PC-3 (cell line): ENCODE measurements at regions not wholly inside any gene's neighbourhood (a gene's known extent, or its start where the extent isn't known, plus 50 kb on each side); places are given as distances from the start of the nearest gene placed in this dataset.

ENCODE experiments used
- ATAC-seq: fragments of 200-7000 bp; cut with Tn5 transposase; 2 replicates; pipeline ENCODE4 v1.9.1; 2020; ENCODE audit warnings: mild to moderate bottlenecking, moderate library complexity
- BruUV-seq: library from RNA; stranded (reverse); fragments of 400-500 nt; replicated peaks from 2 replicates; lab custom pipeline; 2021; lab: Mats Ljungman, UMichigan
- CTCF ChIA-PET: fragments of 300-600 bp; sonication (Branson Sonifier 250); formaldehyde crosslinking; loops from one replicate; lab custom pipeline; 2022; ENCODE audit warnings: antibody characterized with exemption; lab: Charles Lee
- POLR2A ChIA-PET: fragments of 300-600 bp; sonication (Branson Sonifier 250); formaldehyde crosslinking; loops from one replicate; lab custom pipeline; 2022; ENCODE audit warnings: antibody characterized with exemption; ENCODE audit not compliant: unreplicated experiment; lab: Charles Lee
- DNase-seq: peaks from one replicate; pipeline ENCODE4 v3.0.0-alpha.2; 2015
- H2AFZ ChIP-seq: fragments of 300-600 bp; sonication (generic); 2 replicates; pipeline ENCODE4 v1.6.0; 2016; ENCODE audit warnings: antibody characterized with exemption, low read length
- H3F3A ChIP-seq: fragments of 300-600 bp; sonication (generic); one replicate; pipeline ENCODE4 v1.6.0; 2017; ENCODE audit warnings: antibody characterized with exemption, low read length, control low read depth, mild to moderate bottlenecking; ENCODE audit not compliant: unreplicated experiment
- H3K27ac ChIP-seq: fragments of 300-600 bp; sonication (generic); 2 replicates; pipeline ENCODE4 v1.5.1; 2016; ENCODE audit warnings: mild to moderate bottlenecking, low read length
- H3K27me3 ChIP-seq: fragments of 300-600 bp; sonication (generic); 2 replicates; pipeline ENCODE4 v1.6.1; 2016; ENCODE audit warnings: low read length, mixed read lengths
- H3K36me3 ChIP-seq: fragments of 300-600 bp; sonication (generic); 2 replicates; pipeline ENCODE4 v1.6.1; 2016; ENCODE audit warnings: low read depth, mixed run types, low read length, mixed read lengths
- H3K4me1 ChIP-seq: fragments of 300-600 bp; sonication (generic); 2 replicates; pipeline ENCODE4 v1.5.1; 2016; ENCODE audit warnings: low read length; ENCODE audit not compliant: insufficient read depth
- H3K4me2 ChIP-seq: fragments of 300-600 bp; sonication (generic); 2 replicates; pipeline ENCODE4 v1.6.0; 2016; ENCODE audit warnings: low read length
- H3K4me3 ChIP-seq: fragments of 300-600 bp; sonication (generic); 2 replicates; pipeline ENCODE4 v1.5.1; 2016; ENCODE audit warnings: mild to moderate bottlenecking, low read length, mixed read lengths
- H3K79me2 ChIP-seq: fragments of 300-600 bp; sonication (generic); 2 replicates; pipeline ENCODE4 v1.6.1; 2017; ENCODE audit warnings: low read length, mixed read lengths
- H3K9ac ChIP-seq: fragments of 300-600 bp; sonication (generic); 2 replicates; pipeline ENCODE4 v1.6.0; 2016; ENCODE audit warnings: mild to moderate bottlenecking, low read length
- H3K9me2 ChIP-seq: fragments of 300-600 bp; sonication (generic); replicated peaks from 2 replicates; pipeline ENCODE4 v1.6.1; 2016; ENCODE audit warnings: mixed run types, low read length, mixed read lengths
- H3K9me3 ChIP-seq: fragments of 300-600 bp; sonication (generic); 2 replicates; pipeline ENCODE4 v1.6.1; 2016; ENCODE audit warnings: low read length, mixed read lengths
- H4K20me1 ChIP-seq: fragments of 300-600 bp; sonication (generic); 2 replicates; pipeline ENCODE4 v1.6.1; 2016; ENCODE audit warnings: low read length, mixed read lengths
- EZH2 ChIP-seq: fragments of 300-600 bp; sonication (generic); IDR thresholded peaks from one replicate; pipeline ENCODE4 v1.6.1; 2017; ENCODE audit warnings: antibody characterized with exemption, mild to moderate bottlenecking, low read length; ENCODE audit not compliant: unreplicated experiment
- EZH2phosphoT487 ChIP-seq: fragments of 300-600 bp; sonication (generic); IDR thresholded peaks from 2 replicates; pipeline ENCODE4 v1.6.1; 2018; ENCODE audit warnings: mild to moderate bottlenecking, antibody characterized with exemption, low read length, borderline replicate concordance
- intact Hi-C: fragments of 100-400 bp; cut with micrococcal nuclease; formaldehyde crosslinking; loops from 2 replicates; pipeline ENCODE4 v1.9.0; 2023
- TF ChIP-seq, protein P1 (sequence below): fragments of 300-600 bp; sonication (generic); conservative IDR thresholded peaks from 2 replicates; pipeline ENCODE4 v1.5.1; 2017; ENCODE audit warnings: antibody characterized with exemption, low read depth, mild to moderate bottlenecking, low read length

DNA sequence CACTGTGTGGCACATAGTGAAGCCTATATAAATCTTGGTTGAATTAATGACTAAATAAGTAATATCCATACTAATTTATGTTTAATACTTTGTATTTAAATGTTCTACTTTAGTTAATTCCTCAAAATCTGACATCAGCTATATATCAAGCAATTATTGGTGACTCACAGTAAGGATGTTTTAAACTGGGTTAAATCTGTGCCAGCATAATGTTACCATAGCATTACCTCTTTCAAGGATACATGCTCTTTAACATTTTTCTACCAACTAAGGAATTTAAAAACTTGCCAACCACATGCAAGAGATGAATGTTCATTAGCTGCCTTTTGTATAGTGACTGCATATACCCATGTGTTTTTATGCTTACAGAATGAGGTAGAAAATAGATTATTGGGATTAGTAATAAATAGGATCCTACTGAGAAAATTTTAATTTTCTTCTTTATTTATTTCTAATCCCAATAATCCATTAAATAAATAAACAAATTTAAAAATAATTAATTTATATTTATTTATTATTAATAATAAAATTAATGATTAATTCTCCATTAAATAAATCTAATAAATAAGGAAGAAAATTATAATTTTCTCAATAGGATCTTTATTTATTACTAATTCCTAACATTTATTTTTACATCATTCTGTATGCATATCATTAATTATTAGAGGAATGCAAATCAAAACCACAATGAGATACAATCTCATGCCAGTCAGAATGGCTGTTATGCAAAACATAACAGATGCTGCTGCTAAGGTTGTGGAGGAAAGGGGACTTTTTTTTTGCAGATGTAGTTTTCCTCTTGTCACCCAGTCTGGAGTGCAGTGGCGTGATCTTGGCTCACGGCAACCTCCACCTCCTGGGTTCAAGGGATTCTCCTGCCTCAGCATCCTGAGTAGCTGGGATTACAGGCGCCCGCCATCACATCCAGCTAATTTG is 410.7 kb upstream of the DSEL start:
- POLR2A ChIA-PET, result no interaction called here

DNA sequence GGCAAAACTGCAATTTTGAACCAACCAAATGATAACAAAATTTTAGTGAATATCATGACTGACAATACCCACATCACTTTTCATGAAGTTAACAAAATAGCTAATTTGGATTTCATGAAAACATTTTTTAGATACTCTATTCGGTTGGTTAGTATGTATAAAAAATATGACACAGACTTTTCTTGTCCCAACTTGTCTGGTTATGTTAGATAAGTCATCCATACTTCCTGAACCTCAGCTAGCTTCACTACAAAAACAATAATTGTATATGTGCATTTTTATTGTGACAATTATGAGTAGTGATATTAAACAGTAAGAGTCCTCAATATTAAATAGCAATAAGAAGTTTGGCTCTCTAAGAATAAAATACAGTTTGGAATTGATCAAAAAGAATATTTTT is 408.1 kb upstream of the DSEL start:
- Histone ChIP-seq H4K20me1 (no peaks in the 10 kb centered on the region), H3K79me2 (no peaks in the 10 kb centered on the region), H3F3A (no peaks in the 10 kb centered on the region), H3K4me1 (0 out of 2 replicates have a peak, but pooled peaks cover 2% of the 10 kb centered on the region), H3K9me2 (no peaks in the 10 kb centered on the region), H3K9ac (no peak overlapping the region), H3K36me3 (no peaks in the 10 kb centered on the region), H3K4me3 (no peak overlapping the region), H3K27ac (no peak overlapping the region), H3K4me2 (no peak overlapping the region), H3K27me3 (no peaks in the 10 kb centered on the region), H3K9me3 (no peaks in the 10 kb centered on the region), H2AFZ (no peak overlapping the region)
- DNase-seq, result no peak
- no peak for ATAC-seq
- no peak for TF ChIP-seq EZH2phosphoT487
- TF ChIP-seq EZH2, result no peak
- TF ChIP-seq, protein P1, sequence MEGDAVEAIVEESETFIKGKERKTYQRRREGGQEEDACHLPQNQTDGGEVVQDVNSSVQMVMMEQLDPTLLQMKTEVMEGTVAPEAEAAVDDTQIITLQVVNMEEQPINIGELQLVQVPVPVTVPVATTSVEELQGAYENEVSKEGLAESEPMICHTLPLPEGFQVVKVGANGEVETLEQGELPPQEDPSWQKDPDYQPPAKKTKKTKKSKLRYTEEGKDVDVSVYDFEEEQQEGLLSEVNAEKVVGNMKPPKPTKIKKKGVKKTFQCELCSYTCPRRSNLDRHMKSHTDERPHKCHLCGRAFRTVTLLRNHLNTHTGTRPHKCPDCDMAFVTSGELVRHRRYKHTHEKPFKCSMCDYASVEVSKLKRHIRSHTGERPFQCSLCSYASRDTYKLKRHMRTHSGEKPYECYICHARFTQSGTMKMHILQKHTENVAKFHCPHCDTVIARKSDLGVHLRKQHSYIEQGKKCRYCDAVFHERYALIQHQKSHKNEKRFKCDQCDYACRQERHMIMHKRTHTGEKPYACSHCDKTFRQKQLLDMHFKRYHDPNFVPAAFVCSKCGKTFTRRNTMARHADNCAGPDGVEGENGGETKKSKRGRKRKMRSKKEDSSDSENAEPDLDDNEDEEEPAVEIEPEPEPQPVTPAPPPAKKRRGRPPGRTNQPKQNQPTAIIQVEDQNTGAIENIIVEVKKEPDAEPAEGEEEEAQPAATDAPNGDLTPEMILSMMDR, result no peak
- BruUV-seq, result no TSS peak
- intact Hi-C loops, result no loop called here
- ChIA-PET POLR2A (no interaction called here), CTCF (no interaction called here)

More for the DNA sequence above, 410.7 kb upstream of the DSEL start:
- no peak overlapping the region for H3K4me3 ChIP-seq
- ATAC-seq (no peak), DNase-seq (no peak)
- no peaks in the 10 kb centered on the region for H3K79me2 ChIP-seq
- no peak overlapping the region for H2AFZ ChIP-seq
- no peaks in the 10 kb centered on the region for H3F3A ChIP-seq
- no peak overlapping the region for H3K27ac ChIP-seq
- H3K9ac ChIP-seq, result no peak overlapping the region
- no peaks in the 10 kb centered on the region for H3K9me3 ChIP-seq
- no peak overlapping the region for H3K4me2 ChIP-seq
- TF ChIP-seq EZH2phosphoT487 (no peak), EZH2 (no peak)
- TF ChIP-seq, protein P1, result no peak
- intact Hi-C loops, result no loop called here
- no peaks in the 10 kb centered on the region for H3K9me2 ChIP-seq
- BruUV-seq, result no TSS peak
- H3K27me3 ChIP-seq, result no peaks in the 10 kb centered on the region
- CTCF ChIA-PET, result no interaction called here
- H3K4me1 ChIP-seq, result peaks cover 16% of the 10 kb centered on the region
- H4K20me1 ChIP-seq, result no peaks in the 10 kb centered on the region
- H3K36me3 ChIP-seq, result no peaks in the 10 kb centered on the region

DNA sequence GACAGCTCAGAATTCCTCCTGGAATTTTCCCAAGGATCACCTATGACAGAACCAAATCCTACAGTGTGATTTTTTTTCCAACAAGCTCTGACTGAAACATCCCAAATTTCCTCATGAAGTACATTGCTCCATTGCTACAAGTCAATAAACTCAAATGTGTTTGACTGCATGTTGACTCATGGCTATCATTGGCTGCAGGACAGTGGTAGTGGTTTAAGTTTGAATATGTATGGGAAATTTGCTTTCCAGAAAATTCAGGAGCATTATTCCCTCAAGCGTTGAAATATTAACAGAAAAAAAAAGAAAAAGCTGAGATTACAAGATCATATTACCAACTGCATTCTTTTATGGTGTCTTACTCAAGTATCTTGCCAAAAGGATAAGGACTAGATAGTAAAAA is 402.8 kb upstream of the DSEL start:
- no peak overlapping the region for H3K4me3 ChIP-seq
- no peaks in the 10 kb centered on the region for H3K9me2 ChIP-seq
- H3K4me2 ChIP-seq, result no peak overlapping the region
- no peaks in the 10 kb centered on the region for H3F3A ChIP-seq
- H4K20me1 ChIP-seq, result no peaks in the 10 kb centered on the region
- peak; percentile 43; the same call in 1 of the 2 replicates for ATAC-seq
- H3K79me2 ChIP-seq, result no peaks in the 10 kb centered on the region
- no peak overlapping the region for H3K9ac ChIP-seq
- H3K27me3 ChIP-seq, result no peaks in the 10 kb centered on the region
- no peaks in the 10 kb centered on the region for H3K36me3 ChIP-seq
- no peak overlapping the region for H2AFZ ChIP-seq
- intact Hi-C loops, result no loop called here
- peaks cover 11% of the 10 kb centered on the region for H3K4me1 ChIP-seq
- H3K27ac ChIP-seq, result no peak overlapping the region
- no peaks in the 10 kb centered on the region for H3K9me3 ChIP-seq
- CTCF ChIA-PET, result no interaction called here
- POLR2A ChIA-PET, result no interaction called here
- TF ChIP-seq, protein P1, result no peak
- TF ChIP-seq EZH2phosphoT487, result no peak
- TF ChIP-seq EZH2, result no peak
- peak; percentile 57 for DNase-seq
- no TSS peak for BruUV-seq
